ENCODE measurements at regions not wholly inside any gene's neighbourhood (a gene's known extent, or its start where the extent isn't known, plus 50 kb on each side); places are given as distances from the start of the nearest gene placed in this dataset.

DNA sequence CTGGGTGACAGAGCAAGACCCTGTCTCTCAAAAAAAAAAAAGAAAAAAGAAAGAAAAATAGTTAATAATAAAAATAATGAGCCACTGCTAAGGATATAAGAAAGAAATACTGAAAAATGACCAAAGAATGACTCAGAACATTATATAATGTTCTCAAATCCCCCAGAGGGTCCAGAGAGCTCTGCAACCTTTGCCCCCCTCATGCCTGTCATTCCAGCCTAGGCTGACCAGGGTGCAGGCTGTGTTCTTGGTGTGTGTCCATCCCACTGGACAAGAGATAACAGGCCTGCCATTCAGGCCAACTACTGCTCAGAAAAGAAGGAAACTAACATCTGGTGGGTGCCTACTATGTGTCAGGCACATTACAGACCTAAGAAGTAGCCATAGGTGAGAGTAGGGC, 72.7 kb upstream of the EDNRA start:
- no peak for DNase-seq (ENCODE audit: low read depth)
- no peak overlapping the region for H3K4me3 ChIP-seq (ENCODE audit: low read length)
- TF ChIP-seq, protein P1, sequence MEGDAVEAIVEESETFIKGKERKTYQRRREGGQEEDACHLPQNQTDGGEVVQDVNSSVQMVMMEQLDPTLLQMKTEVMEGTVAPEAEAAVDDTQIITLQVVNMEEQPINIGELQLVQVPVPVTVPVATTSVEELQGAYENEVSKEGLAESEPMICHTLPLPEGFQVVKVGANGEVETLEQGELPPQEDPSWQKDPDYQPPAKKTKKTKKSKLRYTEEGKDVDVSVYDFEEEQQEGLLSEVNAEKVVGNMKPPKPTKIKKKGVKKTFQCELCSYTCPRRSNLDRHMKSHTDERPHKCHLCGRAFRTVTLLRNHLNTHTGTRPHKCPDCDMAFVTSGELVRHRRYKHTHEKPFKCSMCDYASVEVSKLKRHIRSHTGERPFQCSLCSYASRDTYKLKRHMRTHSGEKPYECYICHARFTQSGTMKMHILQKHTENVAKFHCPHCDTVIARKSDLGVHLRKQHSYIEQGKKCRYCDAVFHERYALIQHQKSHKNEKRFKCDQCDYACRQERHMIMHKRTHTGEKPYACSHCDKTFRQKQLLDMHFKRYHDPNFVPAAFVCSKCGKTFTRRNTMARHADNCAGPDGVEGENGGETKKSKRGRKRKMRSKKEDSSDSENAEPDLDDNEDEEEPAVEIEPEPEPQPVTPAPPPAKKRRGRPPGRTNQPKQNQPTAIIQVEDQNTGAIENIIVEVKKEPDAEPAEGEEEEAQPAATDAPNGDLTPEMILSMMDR (conservative IDR thresholded peaks at IDR 0.05; ENCODE audit: low read depth, low read length) = no peak

DNA sequence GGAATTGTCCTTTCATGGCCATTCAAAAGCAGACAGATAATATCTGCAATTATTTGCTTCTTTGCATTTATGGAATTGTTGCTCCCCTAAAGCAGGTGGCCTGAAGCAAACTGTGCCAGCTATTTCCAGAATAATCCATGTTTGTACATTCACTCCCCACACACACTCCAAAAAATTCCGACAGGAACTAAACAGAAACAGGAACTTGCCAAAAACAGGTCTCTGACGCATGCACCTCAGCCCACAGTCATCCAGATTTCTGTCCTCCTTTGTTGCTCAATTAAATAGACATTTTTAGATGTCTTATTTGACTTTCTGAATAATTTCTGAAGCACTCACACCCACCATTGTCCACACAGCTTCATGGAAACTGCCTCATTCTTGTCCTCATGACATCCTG, 71.5 kb upstream of the EDNRA start:
- TF ChIP-seq, protein P1 (conservative IDR thresholded peaks at IDR 0.05; ENCODE audit: low read depth, low read length) = no peak
- no peak for DNase-seq (ENCODE audit: low read depth)
- H3K4me3 ChIP-seq (ENCODE audit: low read length) = no peak overlapping the region

DNA sequence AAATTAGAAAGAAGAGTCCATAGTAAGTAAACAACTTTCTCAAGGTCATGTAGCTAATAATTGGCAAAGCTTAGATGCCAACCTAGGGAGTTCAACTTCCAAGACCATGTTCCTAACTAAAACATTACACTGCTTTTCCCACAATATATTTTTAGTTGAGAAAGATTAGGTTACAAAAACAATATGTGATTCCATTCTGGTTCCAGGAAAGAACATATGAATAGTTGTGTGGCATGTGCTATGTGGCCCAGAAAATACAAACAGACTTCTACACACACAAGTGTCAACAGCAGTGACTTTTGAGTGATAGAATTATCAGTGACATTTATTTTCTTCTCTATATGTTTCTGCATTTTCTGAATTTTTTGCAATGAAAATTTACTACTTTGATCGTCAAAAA, 62.7 kb upstream of the EDNRA start:
- H3K4me3 ChIP-seq (ENCODE audit: low read length) = no peak overlapping the region
- TF ChIP-seq, protein P1 (conservative IDR thresholded peaks at IDR 0.05; ENCODE audit: low read depth, low read length) = no peak
- no peak for DNase-seq (ENCODE audit: low read depth)

DNA sequence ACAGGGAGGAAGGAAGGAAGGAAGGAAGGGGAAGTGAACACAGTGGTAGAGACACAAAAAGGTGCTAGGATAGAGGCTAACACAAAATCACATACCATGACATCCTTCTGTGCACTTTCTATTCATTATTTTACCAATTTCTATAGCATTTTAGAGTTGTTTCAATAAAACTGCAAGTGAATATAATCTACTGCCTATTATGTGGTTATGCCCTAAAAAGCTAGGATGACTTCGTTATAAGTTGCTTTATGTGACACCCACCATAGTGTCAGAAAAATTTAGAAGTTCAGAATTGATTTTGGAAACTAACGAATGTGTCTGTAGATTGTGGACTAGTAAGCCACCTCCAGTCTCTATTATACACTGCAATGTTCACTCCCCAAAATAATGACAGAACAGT, 59.4 kb upstream of the EDNRA start:
- H3K4me3 ChIP-seq (ENCODE audit: low read length) = no peak overlapping the region
- DNase-seq (ENCODE audit: low read depth) = no peak
- TF ChIP-seq, protein P1 (conservative IDR thresholded peaks at IDR 0.05; ENCODE audit: low read depth, low read length) = no peak

DNA sequence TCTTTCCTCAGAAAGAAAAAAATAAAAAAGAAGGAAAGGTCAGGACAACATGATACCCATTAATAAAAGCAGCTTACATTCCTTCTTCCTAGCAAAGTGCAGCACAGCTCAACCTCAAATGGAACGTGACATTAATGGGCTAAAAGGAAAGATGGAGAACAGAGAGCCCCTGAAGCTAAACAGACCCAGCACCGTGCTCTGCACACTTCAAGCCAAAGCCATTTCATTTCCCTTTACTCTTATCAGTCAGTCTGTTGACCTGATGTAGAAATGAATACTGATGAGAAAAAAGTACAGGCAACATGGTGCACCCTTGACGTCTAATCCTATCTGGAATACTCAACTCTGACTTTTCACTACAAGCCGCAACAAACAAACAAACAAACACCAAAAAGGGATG, 57.7 kb upstream of the EDNRA start:
- H3K4me3 ChIP-seq (ENCODE audit: low read length) = no peak overlapping the region
- no peak for DNase-seq (ENCODE audit: low read depth)
- TF ChIP-seq, protein P1 (conservative IDR thresholded peaks at IDR 0.05; ENCODE audit: low read depth, low read length) = no peak

DNA sequence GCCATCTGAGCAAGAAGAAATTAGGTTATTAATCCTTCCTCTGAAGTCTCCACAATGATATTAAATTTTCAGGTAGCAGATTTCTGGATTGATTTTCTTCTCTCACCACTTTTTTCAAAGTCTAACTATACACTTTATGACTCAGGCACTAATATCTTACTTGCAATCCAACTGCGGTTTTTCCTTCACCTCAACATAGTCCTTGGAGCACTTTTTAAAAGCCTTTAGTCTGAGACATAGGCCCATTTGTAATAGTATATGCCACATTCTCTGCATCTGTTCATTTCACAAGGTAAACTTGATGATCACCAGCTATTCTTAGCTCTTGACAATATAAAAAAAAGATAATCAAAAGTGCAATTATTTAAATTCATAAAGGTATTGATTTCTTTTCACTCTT, 55.9 kb upstream of the EDNRA start:
- DNase-seq (ENCODE audit: low read depth) = no peak
- H3K4me3 ChIP-seq (ENCODE audit: low read length) = no peak overlapping the region
- TF ChIP-seq, protein P1 (conservative IDR thresholded peaks at IDR 0.05; ENCODE audit: low read depth, low read length) = no peak

DNA sequence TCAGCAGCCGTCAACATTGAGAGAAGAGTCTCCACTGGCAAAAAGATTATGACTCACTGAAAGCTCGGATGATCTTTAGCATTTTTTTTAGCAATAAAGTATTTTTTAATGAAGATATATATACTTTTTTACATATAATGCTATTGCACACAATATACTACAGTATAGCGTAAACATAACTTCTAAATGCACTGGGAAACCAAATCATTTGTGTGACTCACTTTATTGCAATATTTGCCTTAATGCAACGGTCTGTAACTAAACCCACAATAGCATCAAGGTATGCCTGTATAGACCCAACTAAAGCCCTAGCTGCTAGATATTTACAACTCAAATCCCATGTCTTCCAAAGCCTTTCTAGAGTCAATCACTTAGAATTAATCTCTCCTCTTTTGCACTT, 52.3 kb upstream of the EDNRA start:
- TF ChIP-seq, protein P1 (conservative IDR thresholded peaks at IDR 0.05; ENCODE audit: low read depth, low read length) = no peak
- H3K4me3 ChIP-seq (ENCODE audit: low read length) = no peak overlapping the region
- no peak for DNase-seq (ENCODE audit: low read depth)

Measured in retinal pigment epithelial cell (primary cell).